CD4-positive, alpha-beta T cell treated with Interleukin-1 beta for 1 hour (primary cell): ENCODE measurements at regions not wholly inside any gene's neighbourhood (a gene's known extent, or its start where the extent isn't known, plus 50 kb on each side); places are given as distances from the start of the nearest gene placed in this dataset.

Experiments used
- DNase-seq, 2 donors: peaks; one replicate each; pipeline ENCODE4 v3.0.0-alpha.2; 2020 to 2022

DNA sequence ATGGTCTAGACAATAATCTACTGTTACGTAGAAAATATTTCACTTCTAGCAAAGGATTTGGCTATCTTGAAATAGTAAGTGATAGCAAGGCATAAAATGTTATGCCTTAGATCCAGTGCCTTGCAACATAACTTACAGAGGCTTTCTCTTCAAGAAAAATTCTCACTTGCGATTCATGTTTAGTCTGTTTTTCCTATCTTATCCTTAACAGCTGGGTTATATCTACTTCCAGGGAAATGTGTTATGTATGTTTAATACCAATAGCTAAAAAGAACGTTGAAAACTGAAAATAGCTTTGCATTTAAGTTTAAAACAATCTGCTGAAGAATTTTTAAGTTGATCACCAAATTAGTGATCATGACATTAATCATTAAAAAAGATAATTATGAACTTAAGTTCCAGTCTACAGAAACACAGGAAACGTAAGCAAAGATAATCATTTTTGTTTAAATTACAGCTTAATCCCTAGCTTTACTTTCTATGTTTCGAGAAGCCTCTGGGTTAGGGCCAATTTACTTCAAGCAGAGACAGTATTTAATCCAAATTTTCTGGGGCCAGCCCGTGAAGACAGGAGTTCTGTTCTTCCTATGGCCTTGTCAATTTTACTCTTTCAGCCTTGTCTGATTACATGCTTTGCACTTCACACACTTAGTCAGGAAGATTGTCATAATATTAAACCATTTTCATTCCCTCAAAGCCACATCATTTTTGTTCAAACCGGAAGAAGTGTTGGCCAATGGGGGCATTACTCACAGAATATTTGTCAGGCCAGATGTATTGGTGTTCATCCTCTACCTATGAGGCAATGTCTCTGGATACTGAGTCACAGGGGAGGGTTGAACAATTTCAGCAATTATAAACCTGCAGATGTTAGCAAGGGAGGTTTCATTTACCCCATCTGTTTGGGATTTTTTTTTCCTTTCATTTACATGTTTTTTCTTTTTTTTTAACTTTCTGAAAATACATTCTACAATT, 1132.9 kb upstream of the ZEB2 start:
- no peak for DNase-seq

DNA sequence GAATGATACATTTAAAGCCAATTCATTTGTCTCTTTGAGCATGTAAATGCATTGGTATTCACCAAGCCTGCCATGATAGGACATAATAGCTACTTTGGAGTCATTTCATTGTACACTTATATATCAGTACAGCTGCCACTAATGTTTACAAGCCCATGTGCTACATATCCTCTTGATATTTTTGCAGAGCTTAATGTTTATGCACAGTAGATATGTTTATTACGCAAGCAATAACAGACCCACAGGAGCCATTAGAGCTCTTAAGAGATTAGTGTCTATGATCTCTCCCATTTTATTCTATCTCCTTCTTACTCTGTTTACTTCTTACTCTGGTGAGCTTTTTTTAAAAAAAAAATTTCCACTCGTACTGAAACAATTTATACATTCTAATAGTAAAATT, 1132.1 kb upstream of the ZEB2 start:
- DNase-seq = no peak

DNA sequence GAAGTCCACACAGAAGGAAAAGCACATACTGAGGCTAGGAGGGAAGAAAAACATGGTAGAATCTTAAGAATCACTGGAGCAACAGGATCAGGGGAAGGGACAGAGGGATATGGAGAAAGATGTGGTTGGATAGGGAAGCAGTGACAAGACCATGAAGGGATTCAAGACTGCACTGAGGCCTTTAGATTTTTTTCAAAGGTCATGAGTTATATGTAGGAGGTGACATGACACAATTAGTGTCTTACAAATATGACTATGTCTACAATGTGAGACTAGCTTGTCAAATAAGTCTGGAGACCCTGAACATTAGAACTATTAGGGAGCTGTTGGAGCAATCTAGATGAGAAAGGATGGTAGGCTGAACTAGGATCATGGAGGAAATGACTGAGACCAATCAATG, 1130.3 kb upstream of the ZEB2 start:
- no peak for DNase-seq

DNA sequence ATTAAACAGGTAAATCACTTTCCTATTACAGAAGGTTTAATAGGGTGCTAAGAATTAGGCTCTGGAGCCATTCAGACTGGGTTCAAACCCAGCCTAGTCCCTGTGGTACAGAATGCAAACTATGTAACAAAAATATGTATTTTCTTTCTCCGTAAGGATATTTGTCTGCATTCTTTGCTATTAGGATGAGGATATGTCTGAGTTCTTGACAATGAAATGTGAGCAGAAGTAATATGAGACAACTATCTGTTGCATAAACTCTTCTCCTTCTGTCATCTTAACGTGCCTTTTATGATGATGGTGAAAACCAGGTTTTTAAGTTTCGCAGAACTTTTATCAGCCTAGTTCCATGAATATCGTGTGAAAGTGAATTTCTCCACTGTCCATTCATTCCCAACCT, 1129.1 kb upstream of the ZEB2 start:
- DNase-seq = no peak

DNA sequence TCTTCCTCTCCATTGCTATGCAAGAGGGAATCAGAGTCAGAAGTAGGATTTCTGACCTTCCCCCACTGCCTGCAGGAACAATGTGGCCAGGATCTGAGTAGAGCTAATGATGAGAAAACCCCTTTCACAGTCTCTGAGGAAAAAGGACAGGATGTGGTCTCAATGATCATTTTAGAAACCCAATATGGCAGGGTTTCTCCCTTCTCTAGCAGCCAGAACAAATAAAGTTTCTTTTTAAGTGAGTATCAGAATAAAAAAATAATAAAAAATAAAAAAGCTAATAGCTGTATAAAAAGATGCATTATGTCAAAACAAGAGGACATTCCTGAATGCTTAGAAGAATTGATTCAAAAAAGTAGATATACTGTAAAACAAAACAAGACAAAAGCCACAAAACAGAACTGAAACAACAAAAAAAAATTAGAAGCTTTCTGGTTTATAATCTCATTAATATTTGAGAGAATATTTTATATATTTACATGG, 1124.9 kb upstream of the ZEB2 start:
- DNase-seq = no peak

DNA sequence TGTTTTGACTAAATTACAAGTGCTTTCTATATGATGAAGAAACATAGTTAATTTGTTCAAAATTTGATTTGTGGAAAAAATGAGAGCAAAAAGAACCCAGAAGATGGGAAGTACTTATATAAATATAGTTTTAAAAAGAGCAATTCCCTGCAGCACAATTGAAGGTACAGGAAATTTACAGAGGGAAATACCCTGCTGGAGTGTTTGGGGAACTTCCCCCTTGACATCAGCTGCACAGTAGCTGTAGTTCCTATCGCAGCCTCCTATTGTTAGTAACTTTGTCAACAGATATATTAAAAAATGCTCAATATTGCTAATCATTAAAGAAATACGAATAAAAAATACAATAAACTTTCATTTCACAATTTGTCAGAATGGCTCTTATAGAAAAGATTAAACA, 1118.8 kb upstream of the ZEB2 start:
- no peak for DNase-seq

DNA sequence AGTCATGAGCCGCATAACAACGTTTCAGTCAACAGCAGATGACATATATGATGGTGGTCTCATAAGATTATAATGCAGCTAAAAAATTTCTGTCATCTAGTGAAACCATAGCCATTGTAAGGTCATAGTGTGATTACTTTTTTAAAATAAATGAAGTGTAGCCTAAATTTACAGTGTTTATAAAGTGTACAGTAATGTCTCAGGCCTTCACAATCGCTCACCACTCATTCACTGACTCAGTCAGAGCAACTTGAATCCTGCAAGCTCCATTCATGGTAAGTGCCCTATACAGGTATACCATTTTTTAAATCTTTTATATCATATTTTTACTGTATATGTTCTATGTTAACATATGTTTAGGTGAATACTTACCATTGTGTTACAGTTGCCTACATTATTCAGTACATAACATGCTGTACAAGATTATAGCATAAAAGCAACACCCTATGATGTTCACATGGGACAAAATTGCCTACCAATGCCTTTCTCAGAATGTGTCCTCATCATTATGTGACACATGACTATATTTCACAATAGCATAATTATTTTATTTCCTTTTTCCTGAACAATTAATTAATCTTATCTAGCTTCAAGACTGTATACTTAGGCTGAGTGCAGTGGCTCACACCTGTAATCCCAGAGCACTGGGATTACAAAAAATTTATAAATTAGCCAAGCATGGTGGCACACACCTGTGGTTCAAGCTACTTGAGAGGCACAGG, 1115.9 kb upstream of the ZEB2 start:
- no peak for DNase-seq

DNA sequence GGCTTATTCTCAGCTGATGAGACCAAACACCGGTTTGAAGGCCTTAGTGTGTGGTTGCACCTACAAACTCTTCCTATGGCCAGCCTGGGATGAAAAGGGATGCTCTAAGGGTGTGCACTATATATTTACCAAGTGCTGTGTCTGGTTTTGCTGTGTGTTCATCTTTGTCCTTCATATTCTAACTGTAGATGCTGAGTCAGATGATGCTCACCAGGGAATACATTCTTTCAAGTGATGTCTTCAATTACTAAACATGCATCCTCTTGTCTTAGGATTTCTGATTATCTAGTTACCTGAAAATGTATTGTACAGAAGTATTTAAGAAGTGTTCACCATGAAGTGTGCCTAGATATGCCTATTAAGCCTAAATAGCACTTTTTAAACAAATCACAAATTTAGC, 1111.6 kb upstream of the ZEB2 start:
- DNase-seq = no peak

DNA sequence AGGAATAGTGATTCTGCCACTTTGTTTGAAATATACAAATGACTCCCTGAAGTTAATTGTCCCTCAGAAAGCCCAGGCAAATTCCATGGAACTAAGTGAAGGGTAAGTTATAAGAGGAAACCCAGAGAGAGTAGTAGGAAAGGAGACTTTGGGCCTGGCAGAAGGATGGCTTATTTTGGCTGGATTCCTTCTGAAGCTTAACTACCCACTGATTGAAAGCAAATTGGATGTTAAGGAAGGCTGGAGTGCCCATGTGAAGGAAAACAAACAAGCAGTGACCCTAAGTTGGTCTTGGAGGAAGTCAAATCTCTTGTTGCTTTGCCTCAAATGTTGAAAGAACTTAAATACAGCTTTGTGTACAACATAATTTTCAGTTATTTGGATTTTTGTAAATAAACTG, 1106.4 kb upstream of the ZEB2 start:
- DNase-seq = no peak

DNA sequence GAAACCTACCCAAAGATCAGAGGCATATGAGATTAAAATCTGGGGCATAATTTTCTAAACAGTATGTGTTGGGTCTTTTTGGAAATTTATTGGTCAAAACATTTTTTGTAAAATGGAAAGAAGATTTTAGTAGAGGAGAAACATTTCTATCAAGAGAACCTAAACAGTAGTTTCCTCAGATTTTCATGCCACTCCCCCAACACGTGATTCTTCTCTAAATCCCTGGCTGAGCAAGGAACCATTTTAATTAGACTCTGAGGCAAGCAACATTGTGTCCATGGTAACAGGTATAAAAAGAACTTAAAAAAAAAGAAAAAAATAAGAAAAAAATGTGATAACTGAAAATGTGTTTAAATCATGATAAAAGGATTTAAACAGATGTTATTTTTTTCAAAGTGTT, 1105.2 kb upstream of the ZEB2 start:
- DNase-seq = no peak

DNA sequence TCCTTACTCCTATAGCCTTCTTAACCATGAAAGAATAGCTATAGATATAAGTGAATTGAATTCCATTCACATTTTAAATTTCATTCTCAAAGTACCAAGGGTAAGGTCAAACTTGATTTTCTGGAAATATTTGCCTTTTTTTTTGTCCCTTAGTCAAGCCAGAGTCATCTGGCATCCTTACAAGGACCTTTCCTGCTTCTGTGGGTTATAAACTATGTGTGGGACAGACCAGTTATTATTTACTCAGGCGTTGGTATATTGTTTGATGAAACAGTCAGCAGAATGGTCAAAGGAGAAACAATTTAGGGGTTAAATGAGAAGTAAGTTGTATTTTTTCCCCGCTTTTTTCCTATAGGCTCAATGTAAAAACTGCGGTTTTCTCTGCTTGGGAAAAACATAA, 1103.2 kb upstream of the ZEB2 start:
- no peak for DNase-seq

DNA sequence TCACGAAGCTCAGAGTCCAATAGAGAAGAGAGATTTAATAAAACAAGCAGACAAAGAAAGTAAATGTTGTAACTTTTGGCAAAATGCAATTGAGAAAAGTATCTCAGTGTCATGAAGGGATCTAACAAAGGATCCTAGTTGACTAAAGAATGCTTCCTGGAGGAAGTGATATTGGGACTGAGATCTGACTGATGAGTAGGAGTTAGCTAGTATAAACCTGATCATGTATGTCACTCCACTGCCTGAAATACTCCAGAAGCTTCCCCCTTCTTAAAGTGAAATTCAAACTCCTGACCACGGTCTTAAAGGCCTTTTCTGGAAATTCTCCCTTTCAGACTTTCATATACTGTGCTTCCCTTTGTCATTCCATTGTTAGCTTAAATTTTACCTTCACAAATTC, 1102.4 kb upstream of the ZEB2 start:
- no peak for DNase-seq

DNA sequence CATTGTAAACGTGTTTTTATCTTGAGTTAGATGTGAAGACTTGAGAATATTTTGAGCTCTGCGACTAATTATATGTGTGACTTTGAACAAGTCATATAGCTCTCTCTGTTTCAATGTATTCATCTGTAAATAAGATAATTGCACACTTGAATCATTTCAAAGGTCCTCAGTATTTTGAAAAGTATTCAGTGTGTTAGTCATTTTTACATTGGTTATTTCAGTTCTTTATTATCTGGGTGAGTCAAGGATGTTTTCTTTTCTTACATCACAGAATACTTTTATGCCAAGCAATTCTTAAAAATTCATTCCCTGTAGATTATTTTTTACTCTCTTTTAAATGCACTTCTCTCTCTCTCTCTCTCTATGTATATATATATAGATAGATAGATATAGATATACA, 1098.0 kb upstream of the ZEB2 start:
- DNase-seq = no peak

DNA sequence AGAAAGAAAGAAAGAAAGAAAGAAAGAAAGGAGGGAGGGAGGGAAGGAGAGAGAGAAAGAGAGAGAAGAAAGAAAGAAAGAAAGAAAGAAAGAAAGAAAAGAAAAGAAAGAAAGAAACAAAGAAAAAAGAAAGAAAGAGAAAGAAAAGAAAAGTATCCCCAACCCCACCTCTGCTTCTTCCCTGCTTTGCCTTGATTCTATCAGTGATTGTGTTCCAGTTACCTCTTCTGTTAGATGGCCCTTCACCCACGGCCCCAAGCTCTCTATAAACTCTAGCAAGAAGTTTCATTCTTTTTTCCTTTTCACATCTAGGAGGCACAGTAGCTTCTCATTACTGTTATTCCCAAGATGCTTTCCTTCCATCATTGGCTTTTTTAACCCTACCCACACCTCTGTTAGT, 1097.5 kb upstream of the ZEB2 start:
- no peak for DNase-seq

DNA sequence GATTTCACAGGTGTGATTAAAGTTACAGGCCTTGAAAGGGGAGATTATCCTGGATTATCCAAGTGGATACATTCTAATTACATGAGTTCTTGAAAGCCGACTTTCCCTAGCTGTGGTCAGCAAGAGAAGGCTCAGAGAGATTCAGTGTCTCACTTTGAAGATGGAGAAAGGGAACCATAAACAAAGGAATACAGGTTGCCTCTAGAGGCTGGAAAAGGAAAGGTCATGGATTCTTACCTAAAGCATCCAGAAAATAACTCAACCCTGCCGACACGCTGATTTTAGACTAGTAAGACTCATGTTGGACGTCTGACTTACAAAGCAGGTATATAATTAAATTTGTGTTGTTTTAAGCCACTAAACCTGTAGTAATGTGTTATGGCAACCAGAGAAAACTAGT, 1095.7 kb upstream of the ZEB2 start:
- DNase-seq = no peak

DNA sequence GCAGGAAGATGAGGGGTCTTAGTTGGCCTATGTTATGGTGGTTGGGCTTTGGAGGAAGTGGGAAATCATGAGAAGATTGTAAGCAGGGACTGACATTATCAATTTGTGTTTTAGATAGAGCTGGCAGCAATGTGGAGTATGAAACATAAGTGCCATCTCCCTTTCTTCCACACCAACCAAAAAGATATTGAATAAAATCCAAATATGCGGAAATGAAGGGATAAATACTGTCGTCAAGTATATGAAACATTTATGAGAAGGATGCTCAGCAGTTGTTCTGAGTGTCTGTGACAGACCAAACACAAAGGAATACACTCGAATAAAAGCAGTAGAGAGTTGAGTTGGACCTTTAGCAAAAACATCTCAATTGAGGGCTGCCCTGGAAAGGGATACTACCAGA, 1090.0 kb upstream of the ZEB2 start:
- DNase-seq = no peak

DNA sequence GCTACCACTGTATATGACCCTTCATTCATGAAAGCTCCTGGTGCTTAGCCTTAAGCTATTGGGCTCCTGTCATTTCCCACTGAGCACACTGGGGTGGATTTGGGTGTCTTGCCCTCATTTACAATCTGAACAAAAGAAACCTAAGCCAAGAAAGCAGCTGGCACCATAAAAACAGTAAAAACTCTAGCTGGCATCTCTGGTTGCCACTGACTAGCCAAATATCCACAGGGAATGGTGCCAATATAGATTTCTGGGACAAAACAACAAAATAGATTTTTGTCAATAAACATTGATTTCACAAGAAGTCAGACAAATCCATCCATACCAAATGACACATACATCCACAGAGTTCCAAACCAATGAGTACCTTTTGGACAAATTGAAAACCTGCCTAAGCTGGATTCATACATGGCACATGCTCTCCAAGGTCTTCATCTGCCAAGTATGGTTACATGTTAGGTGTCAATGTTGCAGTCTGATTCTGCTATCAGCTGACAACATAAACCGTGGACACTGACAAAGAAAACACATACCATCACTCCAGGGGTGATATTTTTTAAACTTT, 1081.5 kb upstream of the ZEB2 start:
- no peak for DNase-seq

DNA sequence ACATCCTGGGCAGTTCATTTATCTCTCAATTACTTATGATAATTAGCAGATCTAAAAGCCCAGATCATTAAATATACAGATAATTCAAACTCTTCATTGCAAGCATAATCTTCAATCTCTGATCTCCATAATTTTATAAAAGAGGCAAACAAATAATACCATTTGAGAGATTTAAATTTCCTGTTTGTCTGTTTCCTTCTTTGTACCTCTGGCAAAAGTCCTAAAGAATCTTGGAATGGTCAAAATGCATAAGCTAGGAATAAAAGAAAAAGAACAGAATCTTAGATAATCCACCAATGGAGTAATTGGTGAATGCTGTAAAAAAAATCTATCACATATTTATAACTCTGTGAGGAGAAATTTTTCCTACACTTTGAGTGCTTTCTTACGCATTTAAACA, 1080.9 kb upstream of the ZEB2 start:
- no peak for DNase-seq

DNA sequence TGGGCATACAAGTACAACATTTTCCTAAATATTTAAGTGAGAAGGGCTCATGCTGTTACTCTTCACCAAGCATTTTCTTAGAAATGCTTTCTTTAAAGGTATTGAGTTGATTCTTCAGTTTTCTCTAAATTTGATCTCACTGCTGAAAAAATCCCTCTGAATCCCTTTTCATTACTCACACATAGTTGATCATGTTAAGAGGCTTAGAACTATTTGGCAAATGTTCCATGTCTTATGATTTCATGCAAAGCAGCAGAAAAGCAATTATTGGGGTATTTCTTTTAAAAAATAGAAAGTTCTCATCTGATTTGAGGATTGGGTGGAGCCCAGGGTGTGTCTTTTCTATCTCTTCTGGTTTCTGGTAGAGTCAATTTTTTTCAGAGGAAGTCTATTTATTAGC, 1079.8 kb upstream of the ZEB2 start:
- no peak for DNase-seq

DNA sequence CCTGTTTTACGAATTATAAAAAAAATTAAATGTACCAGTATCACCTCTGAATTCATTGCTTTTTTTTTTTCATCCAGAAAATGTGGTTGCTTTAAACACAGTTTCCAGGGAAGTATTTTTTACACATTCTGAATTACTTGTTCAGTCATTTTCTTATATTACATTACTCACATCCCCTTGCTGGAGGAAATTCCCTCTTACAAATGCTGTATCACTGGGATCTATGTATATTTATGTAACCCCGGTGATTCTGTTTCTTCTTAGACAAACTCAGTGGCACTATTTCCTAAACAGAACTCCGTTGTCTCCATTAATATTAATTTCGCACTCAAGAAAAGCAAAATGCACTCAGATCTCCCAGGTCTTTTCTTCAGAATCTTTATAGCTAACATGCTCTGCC, 1078.5 kb upstream of the ZEB2 start:
- no peak for DNase-seq

DNA sequence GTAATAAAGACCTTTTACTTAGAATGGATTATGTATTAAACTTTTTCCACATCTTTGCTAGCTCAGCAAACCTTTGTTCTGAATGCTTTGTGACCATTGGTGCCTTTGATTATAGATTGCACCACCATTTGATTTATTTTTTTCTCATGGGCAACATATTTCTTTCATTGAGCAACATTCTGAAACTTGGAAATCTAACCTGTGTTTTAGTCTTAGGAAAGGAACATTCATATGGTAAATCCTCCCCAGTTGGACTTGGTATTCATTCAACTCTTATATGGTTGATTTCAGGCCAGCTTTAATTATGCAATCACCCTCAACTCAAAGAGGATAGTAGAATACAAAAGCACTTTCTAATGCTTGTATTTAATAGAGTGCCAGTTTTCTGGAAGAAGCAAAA, 1077.9 kb upstream of the ZEB2 start:
- DNase-seq = no peak

DNA sequence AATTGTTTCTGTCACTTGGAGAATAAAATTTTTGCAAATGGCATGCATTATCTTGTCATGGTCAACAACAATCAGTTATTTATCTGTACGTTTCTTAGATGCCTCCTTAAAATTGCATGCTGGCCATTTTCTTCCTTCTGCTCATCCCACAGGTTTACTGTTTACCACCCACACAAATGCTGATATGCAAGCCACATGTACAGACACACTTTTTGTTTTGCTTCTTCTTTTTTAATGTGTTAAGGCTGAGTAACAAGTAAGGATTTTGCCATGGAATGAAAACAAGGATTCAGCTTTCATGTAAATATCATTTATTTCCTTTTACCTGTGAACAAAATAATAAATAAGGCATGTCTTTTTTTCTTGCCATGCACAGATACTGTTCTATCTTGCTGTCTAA, 1077.1 kb upstream of the ZEB2 start:
- no peak for DNase-seq

DNA sequence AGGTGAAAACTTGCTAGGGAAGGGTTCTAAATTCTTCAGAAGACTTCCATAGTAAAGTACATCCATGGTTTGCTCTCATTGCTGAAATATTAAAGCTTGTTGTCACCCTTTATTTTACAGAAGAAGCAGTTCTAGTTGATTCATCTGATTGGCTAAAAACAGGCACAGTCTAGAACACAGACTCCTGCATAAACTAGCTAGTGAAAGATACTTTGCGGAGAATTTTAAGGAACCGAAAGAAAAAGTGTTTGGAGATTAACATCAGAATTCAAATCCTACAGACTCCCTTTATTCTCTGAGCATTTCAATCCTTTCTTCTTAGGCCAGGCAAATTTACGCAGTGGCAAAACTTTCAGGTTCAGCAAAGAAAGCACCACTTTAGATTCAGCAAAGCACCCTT, 1076.5 kb upstream of the ZEB2 start:
- DNase-seq = no peak

DNA sequence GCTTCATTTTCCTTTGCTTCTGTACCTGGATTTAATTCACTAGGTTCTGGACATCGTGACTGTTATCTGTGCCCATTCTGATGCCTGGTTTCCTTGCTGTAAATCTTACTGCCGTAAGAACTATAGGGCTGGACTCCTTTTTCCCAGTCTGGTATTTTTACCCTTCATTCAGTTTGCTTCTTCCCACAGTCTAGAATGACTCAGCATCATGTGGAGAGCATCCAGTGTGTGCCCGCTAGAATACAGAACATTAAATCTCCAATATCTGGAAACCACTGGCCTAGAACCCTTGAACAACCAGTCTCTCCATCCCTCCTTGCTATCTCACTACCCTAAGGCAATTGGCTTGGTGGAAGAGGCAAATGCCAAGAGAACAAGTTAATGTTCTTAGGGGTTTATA, 1075.4 kb upstream of the ZEB2 start:
- no peak for DNase-seq
